ENCODE measurements at regions not wholly inside any gene's neighbourhood (a gene's known extent, or its start where the extent isn't known, plus 50 kb on each side); places are given as distances from the start of the nearest gene placed in this dataset.

- TF ChIP-seq, protein P1, sequence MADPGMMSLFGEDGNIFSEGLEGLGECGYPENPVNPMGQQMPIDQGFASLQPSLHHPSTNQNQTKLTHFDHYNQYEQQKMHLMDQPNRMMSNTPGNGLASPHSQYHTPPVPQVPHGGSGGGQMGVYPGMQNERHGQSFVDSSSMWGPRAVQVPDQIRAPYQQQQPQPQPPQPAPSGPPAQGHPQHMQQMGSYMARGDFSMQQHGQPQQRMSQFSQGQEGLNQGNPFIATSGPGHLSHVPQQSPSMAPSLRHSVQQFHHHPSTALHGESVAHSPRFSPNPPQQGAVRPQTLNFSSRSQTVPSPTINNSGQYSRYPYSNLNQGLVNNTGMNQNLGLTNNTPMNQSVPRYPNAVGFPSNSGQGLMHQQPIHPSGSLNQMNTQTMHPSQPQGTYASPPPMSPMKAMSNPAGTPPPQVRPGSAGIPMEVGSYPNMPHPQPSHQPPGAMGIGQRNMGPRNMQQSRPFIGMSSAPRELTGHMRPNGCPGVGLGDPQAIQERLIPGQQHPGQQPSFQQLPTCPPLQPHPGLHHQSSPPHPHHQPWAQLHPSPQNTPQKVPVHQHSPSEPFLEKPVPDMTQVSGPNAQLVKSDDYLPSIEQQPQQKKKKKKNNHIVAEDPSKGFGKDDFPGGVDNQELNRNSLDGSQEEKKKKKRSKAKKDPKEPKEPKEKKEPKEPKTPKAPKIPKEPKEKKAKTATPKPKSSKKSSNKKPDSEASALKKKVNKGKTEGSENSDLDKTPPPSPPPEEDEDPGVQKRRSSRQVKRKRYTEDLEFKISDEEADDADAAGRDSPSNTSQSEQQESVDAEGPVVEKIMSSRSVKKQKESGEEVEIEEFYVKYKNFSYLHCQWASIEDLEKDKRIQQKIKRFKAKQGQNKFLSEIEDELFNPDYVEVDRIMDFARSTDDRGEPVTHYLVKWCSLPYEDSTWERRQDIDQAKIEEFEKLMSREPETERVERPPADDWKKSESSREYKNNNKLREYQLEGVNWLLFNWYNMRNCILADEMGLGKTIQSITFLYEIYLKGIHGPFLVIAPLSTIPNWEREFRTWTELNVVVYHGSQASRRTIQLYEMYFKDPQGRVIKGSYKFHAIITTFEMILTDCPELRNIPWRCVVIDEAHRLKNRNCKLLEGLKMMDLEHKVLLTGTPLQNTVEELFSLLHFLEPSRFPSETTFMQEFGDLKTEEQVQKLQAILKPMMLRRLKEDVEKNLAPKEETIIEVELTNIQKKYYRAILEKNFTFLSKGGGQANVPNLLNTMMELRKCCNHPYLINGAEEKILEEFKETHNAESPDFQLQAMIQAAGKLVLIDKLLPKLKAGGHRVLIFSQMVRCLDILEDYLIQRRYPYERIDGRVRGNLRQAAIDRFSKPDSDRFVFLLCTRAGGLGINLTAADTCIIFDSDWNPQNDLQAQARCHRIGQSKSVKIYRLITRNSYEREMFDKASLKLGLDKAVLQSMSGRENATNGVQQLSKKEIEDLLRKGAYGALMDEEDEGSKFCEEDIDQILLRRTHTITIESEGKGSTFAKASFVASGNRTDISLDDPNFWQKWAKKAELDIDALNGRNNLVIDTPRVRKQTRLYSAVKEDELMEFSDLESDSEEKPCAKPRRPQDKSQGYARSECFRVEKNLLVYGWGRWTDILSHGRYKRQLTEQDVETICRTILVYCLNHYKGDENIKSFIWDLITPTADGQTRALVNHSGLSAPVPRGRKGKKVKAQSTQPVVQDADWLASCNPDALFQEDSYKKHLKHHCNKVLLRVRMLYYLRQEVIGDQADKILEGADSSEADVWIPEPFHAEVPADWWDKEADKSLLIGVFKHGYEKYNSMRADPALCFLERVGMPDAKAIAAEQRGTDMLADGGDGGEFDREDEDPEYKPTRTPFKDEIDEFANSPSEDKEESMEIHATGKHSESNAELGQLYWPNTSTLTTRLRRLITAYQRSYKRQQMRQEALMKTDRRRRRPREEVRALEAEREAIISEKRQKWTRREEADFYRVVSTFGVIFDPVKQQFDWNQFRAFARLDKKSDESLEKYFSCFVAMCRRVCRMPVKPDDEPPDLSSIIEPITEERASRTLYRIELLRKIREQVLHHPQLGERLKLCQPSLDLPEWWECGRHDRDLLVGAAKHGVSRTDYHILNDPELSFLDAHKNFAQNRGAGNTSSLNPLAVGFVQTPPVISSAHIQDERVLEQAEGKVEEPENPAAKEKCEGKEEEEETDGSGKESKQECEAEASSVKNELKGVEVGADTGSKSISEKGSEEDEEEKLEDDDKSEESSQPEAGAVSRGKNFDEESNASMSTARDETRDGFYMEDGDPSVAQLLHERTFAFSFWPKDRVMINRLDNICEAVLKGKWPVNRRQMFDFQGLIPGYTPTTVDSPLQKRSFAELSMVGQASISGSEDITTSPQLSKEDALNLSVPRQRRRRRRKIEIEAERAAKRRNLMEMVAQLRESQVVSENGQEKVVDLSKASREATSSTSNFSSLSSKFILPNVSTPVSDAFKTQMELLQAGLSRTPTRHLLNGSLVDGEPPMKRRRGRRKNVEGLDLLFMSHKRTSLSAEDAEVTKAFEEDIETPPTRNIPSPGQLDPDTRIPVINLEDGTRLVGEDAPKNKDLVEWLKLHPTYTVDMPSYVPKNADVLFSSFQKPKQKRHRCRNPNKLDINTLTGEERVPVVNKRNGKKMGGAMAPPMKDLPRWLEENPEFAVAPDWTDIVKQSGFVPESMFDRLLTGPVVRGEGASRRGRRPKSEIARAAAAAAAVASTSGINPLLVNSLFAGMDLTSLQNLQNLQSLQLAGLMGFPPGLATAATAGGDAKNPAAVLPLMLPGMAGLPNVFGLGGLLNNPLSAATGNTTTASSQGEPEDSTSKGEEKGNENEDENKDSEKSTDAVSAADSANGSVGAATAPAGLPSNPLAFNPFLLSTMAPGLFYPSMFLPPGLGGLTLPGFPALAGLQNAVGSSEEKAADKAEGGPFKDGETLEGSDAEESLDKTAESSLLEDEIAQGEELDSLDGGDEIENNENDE (IDR thresholded peaks at IDR 0.05; ENCODE audit: insufficient replicate concordance, low read length) = no peak
- TF ChIP-seq CBX5 (IDR thresholded peaks at IDR 0.05; ENCODE audit: low read depth, low read length) (no peak), CHD2 (IDR thresholded peaks at IDR 0.05; ENCODE audit: low read length) (no peak), SAP30 (IDR thresholded peaks at IDR 0.05; ENCODE audit: insufficient read depth, insufficient replicate concordance, low read length) (no peak), EZH2 (IDR thresholded peaks at IDR 0.05; ENCODE audit: low read depth, low read length, severe bottlenecking) (no peak), USF2 (IDR thresholded peaks at IDR 0.05; ENCODE audit: low read length) (no peak), GABPA (IDR thresholded peaks at IDR 0.05; ENCODE audit: borderline replicate concordance, insufficient read depth, low read length) (no peak)
Measured at GRCh38 chr18:41751652-41752051, 203.4 kb upstream of the PIK3C3 start (continued).

Data from H1 (cell line).